ENCODE measurements at regions not wholly inside any gene's neighbourhood (a gene's known extent, or its start where the extent isn't known, plus 50 kb on each side); places are given as distances from the start of the nearest gene placed in this dataset.
A peak's percentile ranks its signal among the peaks of the same experiment; 100 is the strongest.

GRCh38 chr2:122851972-122852531 lies 1096.6 kb downstream of the TSN start:
- no peak for DNase-seq

- no peak for DNase-seq
Measured at GRCh38 chr2:122856696-122857095, 1101.2 kb downstream of the TSN start.

- DNase-seq = no peak
Measured at GRCh38 chr2:122858075-122858702, 1102.7 kb downstream of the TSN start.

- DNase-seq = no peak
Measured at GRCh38 chr2:122858813-122859212, 1103.4 kb downstream of the TSN start.

GRCh38 chr2:122859260-122859659 lies 1103.8 kb downstream of the TSN start:
- no peak for DNase-seq

- DNase-seq = no peak
Measured at GRCh38 chr2:122863532-122863931, 1108.1 kb downstream of the TSN start.

GRCh38 chr2:122864728-122865127 lies 1109.3 kb downstream of the TSN start:
- no peak for DNase-seq

GRCh38 chr2:122866095-122866494 lies 1110.6 kb downstream of the TSN start:
- no peak for DNase-seq

GRCh38 chr2:122867941-122868340 lies 1112.5 kb downstream of the TSN start:
- DNase-seq = no peak

- no peak for DNase-seq
Measured at GRCh38 chr2:122868646-122869275, 1113.3 kb downstream of the TSN start.

GRCh38 chr2:122873951-122874350 lies 1118.5 kb downstream of the TSN start:
- no peak for DNase-seq

- no peak for DNase-seq
Measured at GRCh38 chr2:122875091-122875865, 1119.8 kb downstream of the TSN start.

GRCh38 chr2:122883849-122884248 lies 1128.4 kb downstream of the TSN start:
- DNase-seq = no peak

GRCh38 chr2:122884889-122885288 lies 1129.4 kb downstream of the TSN start:
- DNase-seq = no peak

GRCh38 chr2:122885436-122885835 lies 1130.0 kb downstream of the TSN start:
- DNase-seq = no peak

GRCh38 chr2:122886479-122887145 lies 1131.2 kb downstream of the TSN start:
- no peak for DNase-seq

- no peak for DNase-seq
Measured at GRCh38 chr2:122899614-122900013, 1125.5 kb upstream of the CNTNAP5 start.

- DNase-seq = no peak
Measured at GRCh38 chr2:122905431-122905830, 1119.7 kb upstream of the CNTNAP5 start.

GRCh38 chr2:122908159-122908558 lies 1116.9 kb upstream of the CNTNAP5 start:
- no peak for DNase-seq

- DNase-seq = peak; percentile 51
Measured at GRCh38 chr2:122927197-122927596, 1097.9 kb upstream of the CNTNAP5 start.

- no peak for DNase-seq
Measured at GRCh38 chr2:122927710-122928557, 1097.2 kb upstream of the CNTNAP5 start.

- no peak for DNase-seq
Measured at GRCh38 chr2:122929347-122929746, 1095.7 kb upstream of the CNTNAP5 start.

Measured in NCI-H1105 (cell line).